Mesothelial cell of epicardium (in vitro differentiated cells): ENCODE measurements at regions not wholly inside any gene's neighbourhood (a gene's known extent, or its start where the extent isn't known, plus 50 kb on each side); places are given as distances from the start of the nearest gene placed in this dataset.

Experiments
- DNase-seq, 2 experiments: peaks; one replicate each; pipeline ENCODE4 v3.0.0; 2021; ENCODE audit warnings: low spot score in 2 of 2; ENCODE audit not compliant: unreplicated experiment in 2 of 2
- H3K27ac Mint-ChIP-seq: 2 replicates; pipeline ENCODE4 v1.8.0; 2021; ENCODE audit warnings: mixed read lengths
- H3K27me3 Mint-ChIP-seq: 2 replicates; pipeline ENCODE4 v1.8.0; 2021; ENCODE audit warnings: low read depth, mixed read lengths
- H3K36me3 Mint-ChIP-seq: 2 replicates; pipeline ENCODE4 v1.8.0; 2021; ENCODE audit warnings: mixed read lengths
- H3K4me1 Mint-ChIP-seq: 2 replicates; pipeline ENCODE4 v1.8.0; 2021; ENCODE audit warnings: mixed read lengths
- H3K4me3 Mint-ChIP-seq: 2 replicates; pipeline ENCODE4 v1.8.0; 2021; ENCODE audit warnings: mild to moderate bottlenecking, moderate library complexity, mixed read lengths
- H3K9me3 Mint-ChIP-seq: 2 replicates; pipeline ENCODE4 v1.8.0; 2021; ENCODE audit warnings: mixed read lengths
- TF ChIP-seq, protein P1 (sequence below): fragments of 200-600 bp; sonication (generic); IDR thresholded peaks from one replicate; pipeline ENCODE4 v1.5.0; 2021; ENCODE audit warnings: antibody characterized with exemption; ENCODE audit not compliant: unreplicated experiment

- no peak overlapping the region for H3K4me3 Mint-ChIP-seq
- TF ChIP-seq, protein P1, sequence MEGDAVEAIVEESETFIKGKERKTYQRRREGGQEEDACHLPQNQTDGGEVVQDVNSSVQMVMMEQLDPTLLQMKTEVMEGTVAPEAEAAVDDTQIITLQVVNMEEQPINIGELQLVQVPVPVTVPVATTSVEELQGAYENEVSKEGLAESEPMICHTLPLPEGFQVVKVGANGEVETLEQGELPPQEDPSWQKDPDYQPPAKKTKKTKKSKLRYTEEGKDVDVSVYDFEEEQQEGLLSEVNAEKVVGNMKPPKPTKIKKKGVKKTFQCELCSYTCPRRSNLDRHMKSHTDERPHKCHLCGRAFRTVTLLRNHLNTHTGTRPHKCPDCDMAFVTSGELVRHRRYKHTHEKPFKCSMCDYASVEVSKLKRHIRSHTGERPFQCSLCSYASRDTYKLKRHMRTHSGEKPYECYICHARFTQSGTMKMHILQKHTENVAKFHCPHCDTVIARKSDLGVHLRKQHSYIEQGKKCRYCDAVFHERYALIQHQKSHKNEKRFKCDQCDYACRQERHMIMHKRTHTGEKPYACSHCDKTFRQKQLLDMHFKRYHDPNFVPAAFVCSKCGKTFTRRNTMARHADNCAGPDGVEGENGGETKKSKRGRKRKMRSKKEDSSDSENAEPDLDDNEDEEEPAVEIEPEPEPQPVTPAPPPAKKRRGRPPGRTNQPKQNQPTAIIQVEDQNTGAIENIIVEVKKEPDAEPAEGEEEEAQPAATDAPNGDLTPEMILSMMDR = no peak
- no peaks in the 10 kb centered on the region for H3K4me1 Mint-ChIP-seq
- no peaks in the 10 kb centered on the region for H3K27me3 Mint-ChIP-seq
- DNase-seq = no peak
- no peak overlapping the region for H3K27ac Mint-ChIP-seq
- peaks cover 63% of the 10 kb centered on the region for H3K9me3 Mint-ChIP-seq
- no peaks in the 10 kb centered on the region for H3K36me3 Mint-ChIP-seq
These were observed 55.7 kb upstream of the OR5AN1 start for GRCh38 chr11:59302991-59303390.

- Mint-ChIP-seq H3K27me3 (no peaks in the 10 kb centered on the region), H3K4me3 (no peak overlapping the region), H3K36me3 (no peaks in the 10 kb centered on the region), H3K4me1 (no peaks in the 10 kb centered on the region), H3K27ac (no peak overlapping the region), H3K9me3 (peaks cover 59% of the 10 kb centered on the region)
- TF ChIP-seq, protein P1 = no peak
- DNase-seq = no peak
These were observed 63.3 kb upstream of the OR5AN1 start for GRCh38 chr11:59295435-59295834.

DNA sequence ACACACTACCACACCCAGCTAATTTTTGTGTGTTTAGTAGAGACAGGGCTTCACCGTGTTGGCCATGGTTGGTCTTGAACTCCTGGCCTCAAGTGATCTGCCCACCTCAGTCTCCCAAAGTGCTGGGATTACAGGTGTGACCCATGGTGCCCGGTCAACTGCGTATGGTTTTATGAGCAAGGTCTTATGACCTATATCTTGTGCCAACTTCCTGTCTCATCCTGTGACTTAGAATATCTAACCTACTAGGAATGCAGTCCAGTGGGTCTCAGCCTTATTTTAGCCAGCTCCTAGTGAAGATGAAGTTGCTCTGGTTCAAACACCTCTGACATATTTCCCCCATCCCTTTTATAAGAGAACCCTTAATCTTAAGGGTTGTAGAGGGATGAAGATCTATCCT, 66.1 kb upstream of the OR5AN1 start:
- no peaks in the 10 kb centered on the region for H3K36me3 Mint-ChIP-seq
- no peak for DNase-seq
- peaks cover 43% of the 10 kb centered on the region for H3K9me3 Mint-ChIP-seq
- TF ChIP-seq, protein P1 = no peak
- H3K27ac Mint-ChIP-seq = no peak overlapping the region
- peaks cover under 1% of the 10 kb centered on the region for H3K27me3 Mint-ChIP-seq
- H3K4me1 Mint-ChIP-seq = no peaks in the 10 kb centered on the region
- no peak overlapping the region for H3K4me3 Mint-ChIP-seq

DNA sequence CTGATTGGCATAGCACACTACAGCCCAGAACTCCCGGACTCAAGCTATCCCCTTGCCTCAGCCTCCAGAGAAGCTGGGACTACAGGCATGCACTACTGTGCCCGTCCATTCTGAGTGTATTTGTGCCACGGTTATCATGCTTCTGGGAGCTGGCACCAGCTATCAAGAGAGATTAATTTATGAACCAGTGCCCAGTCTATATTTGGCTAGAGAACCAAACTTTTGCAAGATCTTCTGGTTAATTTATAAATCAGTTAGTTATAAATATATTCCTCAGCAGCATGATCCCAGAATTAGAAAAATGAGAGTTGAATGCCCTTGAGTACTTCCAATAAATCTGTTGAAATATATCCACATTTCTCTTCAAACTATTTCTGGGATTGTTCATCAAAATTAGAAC, 67.5 kb upstream of the OR5AN1 start:
- Mint-ChIP-seq H3K4me1 (no peaks in the 10 kb centered on the region), H3K27me3 (peaks cover 11% of the 10 kb centered on the region), H3K27ac (no peak overlapping the region), H3K9me3 (peaks cover 33% of the 10 kb centered on the region), H3K36me3 (no peaks in the 10 kb centered on the region), H3K4me3 (no peak overlapping the region)
- no peak for DNase-seq
- TF ChIP-seq, protein P1 = no peak

GRCh38 chr11:59289356-59290181, 69.1 kb upstream of the OR5AN1 start:
- H3K27me3 Mint-ChIP-seq = peaks cover 18% of the 10 kb centered on the region
- H3K9me3 Mint-ChIP-seq = peaks cover 18% of the 10 kb centered on the region
- TF ChIP-seq, protein P1 = no peak
- no peak overlapping the region for H3K4me3 Mint-ChIP-seq
- H3K27ac Mint-ChIP-seq = no peak overlapping the region
- no peaks in the 10 kb centered on the region for H3K36me3 Mint-ChIP-seq
- no peak for DNase-seq
- H3K4me1 Mint-ChIP-seq = no peaks in the 10 kb centered on the region
